ENCODE measurements at regions not wholly inside any gene's neighbourhood (a gene's known extent, or its start where the extent isn't known, plus 50 kb on each side); places are given as distances from the start of the nearest gene placed in this dataset.
"Not testable (repeated sequence)": the region's sequence is repeated elsewhere in the genome, so short reads cannot be mapped to it uniquely, and the experiment has no call there.

DNA sequence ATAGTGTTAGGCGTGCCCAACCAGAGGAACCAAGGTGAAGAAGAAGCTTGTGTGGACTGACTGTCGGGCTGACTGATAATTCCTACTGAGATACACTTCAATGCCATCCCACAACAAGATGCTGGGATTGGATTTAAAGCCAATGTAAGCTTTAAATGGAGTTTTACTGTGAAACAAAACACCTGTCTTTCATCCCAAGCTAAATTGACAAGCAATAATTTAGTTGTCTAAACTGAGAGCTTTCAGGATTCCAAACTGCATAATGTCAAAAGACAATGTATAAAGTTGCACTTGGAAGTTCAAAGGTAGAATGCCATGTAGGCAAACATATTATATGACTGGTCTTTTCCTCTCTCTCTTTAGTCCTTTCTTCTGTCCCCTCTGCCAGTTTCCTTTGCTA lies 1025.3 kb upstream of the FANCL start:
- no peak for DNase-seq (ENCODE audit: low read depth in 2 of 2)

DNA sequence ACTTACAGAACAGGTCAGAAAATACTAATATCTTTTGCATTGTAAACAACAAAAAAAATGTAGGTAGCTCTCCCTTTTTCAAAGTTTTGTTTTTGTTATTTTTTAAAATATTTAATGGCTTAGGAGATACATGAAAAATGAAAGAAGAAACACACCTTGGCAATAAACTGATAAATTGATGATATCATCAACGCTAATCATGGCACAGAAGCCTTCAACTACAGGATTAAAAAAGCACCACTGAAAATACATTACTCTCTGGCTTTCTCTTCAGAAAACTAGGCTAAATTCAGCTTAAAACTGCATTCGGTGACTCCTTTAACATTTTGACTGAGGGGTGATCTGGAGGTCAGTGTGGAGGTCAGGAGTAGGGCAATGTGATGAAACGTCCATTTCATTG lies 1018.8 kb upstream of the FANCL start:
- no peak for DNase-seq (ENCODE audit: low read depth in 2 of 2)

- no peak for DNase-seq (ENCODE audit: low read depth in 2 of 2)
Measured at GRCh38 chr2:59256290-59256689, 1015.2 kb upstream of the FANCL start.

DNA sequence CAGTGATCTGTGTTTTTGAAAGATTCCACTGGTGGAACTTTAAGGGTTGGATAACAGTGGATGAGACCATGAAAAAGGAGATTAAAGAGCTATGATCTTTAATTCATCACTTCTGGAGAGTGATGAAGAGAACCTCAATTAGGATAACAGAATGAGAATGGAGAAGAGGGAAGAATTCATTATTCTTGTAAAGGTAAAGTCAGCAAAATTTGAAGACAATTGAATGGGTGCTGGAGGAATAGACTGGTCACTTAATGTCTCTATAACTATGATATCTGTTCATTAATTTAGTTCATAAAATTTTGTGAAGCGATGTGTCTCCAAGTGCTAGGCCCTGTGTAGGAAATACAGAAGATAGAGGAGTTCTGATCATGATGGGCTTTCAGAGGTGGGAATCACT lies 1013.2 kb upstream of the FANCL start:
- no peak for DNase-seq (ENCODE audit: low read depth in 2 of 2)

DNA sequence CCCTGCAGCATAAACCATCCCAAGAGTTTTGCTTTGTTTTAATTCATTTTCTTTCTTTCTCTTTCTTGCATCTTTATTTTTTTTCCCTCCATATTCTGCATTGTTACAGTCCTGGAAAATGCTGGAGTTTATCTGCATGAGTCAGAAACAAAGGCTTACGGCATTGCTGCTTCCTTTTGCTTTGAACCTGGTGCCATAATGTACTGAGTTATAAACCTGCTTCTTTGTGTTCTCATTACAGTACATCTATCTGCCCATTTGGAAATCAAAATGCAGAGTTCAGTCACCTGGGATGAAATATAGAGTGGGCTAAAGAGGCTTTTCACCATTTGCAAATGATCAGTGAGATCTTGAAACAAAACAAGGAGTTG lies 1009.2 kb upstream of the FANCL start:
- no peak for DNase-seq (ENCODE audit: low read depth in 2 of 2)

DNA sequence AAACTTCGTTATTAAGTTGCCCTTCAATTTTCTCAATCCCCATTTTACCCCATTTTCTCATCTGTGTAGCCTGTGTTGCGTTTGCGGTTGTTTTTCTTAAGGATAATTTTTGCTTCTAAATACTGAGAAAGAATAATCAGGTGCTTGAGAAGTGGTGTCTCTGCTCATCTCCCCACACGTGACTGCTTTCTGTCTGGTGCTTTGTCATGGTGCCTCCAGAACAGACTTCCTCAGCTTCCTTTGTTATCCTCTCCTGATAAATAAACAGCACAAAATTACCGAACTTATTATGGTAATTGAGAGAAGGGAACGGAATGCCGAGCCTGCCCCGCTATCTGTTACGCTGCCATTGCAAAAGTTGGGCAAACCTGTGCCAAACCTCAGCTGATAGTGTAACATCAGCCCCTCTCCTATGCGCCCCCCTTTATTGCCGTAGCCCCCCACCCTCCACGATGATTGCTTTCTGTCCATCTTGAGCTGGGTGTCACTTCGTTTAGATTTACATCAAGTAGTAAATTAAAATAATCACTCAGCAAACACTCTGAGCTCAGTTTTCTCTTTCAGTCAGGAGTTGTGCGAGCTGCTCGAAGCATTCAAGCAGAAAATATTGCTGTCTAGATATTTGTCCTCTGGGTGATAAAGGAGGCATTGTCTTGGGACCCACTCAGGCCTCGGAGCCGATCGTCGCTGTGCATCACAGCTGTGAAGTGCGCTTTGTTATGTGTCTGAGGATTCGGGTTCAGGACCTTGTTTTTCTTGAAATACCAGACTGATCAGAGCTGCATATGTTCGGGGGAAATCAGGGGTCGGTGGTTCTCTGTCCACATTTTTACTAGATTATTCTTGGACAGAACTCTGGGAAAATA lies 1008.5 kb upstream of the FANCL start:
- DNase-seq (ENCODE audit: low read depth in 2 of 2): no peak

DNA sequence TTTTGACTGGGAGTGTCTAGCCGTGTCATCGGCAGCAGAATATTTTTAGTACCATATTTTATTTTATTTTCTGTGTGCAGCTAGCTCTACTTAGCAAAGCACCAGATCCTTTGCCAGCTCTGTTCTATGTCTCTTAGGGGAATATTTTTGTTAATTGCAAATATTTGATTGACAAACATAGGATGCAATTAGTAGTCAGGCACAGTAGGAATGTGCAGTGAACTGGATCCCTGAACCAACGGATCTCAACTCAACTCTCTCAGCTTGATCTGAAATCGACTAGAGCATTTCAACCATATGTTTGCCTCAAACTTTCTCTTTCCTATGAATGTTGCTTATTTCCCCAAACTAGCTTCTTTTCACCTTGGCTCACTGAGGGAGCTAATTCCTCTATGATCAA lies 998.0 kb upstream of the FANCL start:
- DNase-seq (ENCODE audit: low read depth in 2 of 2): no peak

- no peak for DNase-seq (ENCODE audit: low read depth in 2 of 2)
Measured at GRCh38 chr2:59237311-59237710, 996.2 kb upstream of the FANCL start.

- no peak for DNase-seq (ENCODE audit: low read depth in 2 of 2)
Measured at GRCh38 chr2:59236723-59237122, 995.6 kb upstream of the FANCL start.

DNA sequence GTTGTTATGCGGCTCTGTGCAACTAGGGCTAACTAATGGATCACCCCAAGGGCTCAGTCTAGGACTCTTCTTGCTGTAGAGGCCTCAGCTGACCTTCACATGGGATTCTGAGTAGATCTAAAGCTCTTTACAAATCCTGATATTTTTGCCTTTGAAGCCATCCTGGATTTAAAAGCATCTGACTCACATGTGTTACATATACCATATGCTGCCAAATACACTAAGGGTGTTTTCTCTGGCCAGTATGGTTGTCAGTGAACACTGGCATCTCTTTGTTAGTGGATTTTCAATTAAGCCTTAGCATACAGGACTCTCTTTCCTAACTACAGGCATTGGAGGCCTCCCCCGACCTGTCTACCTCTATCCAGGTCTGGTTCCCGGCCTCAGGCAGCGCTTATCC lies 992.8 kb upstream of the FANCL start:
- DNase-seq (ENCODE audit: low read depth in 2 of 2): no peak

- DNase-seq (ENCODE audit: low read depth in 2 of 2): no peak
Measured at GRCh38 chr2:59233448-59233847, 992.3 kb upstream of the FANCL start.

- no peak for DNase-seq (ENCODE audit: low read depth in 2 of 2)
Measured at GRCh38 chr2:59232394-59233165, 991.5 kb upstream of the FANCL start.

DNA sequence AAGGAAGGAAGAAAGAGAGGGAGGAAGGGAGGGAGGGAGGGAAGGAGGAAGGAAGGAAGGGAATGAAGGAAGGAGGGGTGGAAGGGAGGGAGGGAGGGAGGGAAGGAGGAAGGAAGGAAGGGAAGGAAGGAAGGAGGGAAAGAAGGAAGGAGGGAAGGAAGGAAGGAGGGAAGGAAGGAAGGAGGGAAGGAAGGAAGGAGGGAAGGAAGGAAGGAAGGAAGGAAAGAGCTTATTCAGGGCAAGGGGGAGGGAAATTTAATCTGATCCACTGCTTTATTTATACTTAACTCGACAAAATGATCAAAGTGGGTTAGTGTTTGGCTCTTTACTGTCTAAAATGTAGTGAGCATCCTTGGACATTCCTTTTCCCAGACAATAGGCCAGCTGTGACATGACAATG lies 985.2 kb upstream of the FANCL start:
- not testable (repeated sequence) for DNase-seq (ENCODE audit: low read depth in 2 of 2)

DNA sequence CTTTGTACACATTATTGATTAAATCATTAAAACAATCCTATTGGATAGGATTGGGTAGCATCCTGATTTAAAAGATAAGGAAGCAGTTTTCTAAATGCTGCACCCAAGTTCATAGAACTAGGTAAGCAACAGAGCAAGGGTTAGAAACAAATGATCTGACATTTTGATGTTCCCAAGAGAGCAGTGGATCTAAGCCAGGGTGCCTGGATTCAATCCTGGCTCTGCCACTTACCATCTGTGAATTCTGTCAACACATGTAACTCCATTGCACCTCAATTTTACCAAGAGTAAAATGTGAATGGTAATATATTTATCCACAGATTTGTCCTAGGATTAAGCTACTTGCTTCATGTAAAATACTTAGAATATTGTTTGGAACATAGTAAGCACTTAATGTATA lies 982.6 kb upstream of the FANCL start:
- DNase-seq (ENCODE audit: low read depth in 2 of 2): no peak

DNA sequence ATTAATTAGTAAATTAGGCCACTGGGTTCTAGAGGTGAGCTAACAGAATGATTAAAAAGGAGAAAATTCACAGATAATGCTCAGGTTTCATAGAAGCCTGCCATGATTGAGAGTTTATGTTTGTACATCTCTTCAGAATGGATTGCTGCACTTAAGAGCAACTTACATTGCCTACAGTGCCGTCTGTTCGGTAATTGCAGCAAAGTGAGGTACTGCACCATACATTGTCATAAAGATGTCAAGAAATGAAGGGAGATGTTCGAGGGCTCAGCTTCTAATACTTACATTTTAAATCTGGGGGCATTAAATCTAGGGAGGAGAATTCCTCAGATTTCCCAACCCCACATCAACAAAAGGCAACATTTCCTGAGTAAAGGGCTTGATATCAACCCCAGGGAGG lies 976.2 kb upstream of the FANCL start:
- no peak for DNase-seq (ENCODE audit: low read depth in 2 of 2)

DNA sequence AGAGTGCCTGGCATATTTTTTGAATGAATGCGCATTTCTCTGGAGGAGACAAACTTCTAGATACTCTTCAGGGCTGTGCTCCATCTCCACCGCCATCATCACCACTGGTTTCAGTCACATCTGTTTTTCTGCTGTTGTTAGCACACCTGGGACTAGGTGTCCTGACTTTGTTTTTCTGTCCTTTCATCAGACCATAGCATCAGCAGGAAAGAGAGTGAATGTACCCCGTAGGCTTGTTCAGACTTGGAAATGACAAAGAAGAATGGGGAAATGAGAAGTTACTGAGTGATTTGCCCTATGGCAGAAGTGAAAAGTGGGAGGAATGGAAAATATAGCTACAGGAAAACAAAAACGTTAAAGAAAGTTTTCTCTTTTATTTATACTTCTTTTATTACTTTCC lies 965.2 kb upstream of the FANCL start:
- DNase-seq (ENCODE audit: low read depth in 2 of 2): no peak

DNA sequence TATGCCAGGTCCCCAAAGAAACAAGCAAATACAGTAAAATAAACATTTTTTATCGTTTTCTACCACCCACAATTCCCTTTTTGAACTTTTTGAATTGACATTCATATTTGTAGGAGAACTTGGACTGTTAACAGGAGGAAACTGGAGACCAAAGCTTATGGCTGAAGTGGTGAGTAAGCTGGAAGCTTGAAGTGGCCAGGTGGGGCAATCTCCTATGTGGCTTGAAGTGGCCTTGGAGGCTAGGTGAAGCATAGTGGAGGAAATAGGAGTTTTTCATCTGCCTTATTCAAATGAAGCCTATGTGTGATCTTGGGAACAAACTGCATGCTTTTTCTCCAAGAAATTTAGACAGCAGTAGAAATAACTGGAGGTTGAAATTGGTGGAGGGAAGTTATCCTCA lies 962.9 kb upstream of the FANCL start:
- no peak for DNase-seq (ENCODE audit: low read depth in 2 of 2)

GRCh38 chr2:59196491-59196890 lies 955.4 kb upstream of the FANCL start:
- peak; percentile 6 to 19 for DNase-seq (ENCODE audit: low read depth in 2 of 2)

- DNase-seq (ENCODE audit: low read depth in 2 of 2): no peak
Measured at GRCh38 chr2:59195851-59196250, 954.7 kb upstream of the FANCL start.

DNA sequence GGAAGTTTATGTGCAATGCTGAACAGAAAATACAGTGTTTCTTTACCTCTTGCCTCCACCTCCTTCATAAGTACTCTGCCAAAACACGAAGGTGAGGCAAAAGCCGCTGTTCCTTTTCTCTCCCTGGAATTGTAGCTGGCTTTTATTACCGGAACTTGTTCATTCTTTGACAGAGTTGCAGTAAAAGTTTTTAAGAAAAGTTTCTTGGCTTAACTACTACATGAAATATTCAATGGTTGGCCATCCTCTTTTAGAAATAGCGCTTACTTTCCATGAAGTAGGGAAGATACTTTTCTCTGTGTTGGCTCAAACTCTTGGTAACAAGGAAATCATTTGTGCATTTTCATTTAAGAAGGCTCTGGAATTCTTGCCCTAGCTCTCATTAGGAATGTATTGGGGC lies 950.7 kb upstream of the FANCL start:
- no peak for DNase-seq (ENCODE audit: low read depth in 2 of 2)

- no peak for DNase-seq (ENCODE audit: low read depth in 2 of 2)
Measured at GRCh38 chr2:59190518-59190917, 949.4 kb upstream of the FANCL start.

DNA sequence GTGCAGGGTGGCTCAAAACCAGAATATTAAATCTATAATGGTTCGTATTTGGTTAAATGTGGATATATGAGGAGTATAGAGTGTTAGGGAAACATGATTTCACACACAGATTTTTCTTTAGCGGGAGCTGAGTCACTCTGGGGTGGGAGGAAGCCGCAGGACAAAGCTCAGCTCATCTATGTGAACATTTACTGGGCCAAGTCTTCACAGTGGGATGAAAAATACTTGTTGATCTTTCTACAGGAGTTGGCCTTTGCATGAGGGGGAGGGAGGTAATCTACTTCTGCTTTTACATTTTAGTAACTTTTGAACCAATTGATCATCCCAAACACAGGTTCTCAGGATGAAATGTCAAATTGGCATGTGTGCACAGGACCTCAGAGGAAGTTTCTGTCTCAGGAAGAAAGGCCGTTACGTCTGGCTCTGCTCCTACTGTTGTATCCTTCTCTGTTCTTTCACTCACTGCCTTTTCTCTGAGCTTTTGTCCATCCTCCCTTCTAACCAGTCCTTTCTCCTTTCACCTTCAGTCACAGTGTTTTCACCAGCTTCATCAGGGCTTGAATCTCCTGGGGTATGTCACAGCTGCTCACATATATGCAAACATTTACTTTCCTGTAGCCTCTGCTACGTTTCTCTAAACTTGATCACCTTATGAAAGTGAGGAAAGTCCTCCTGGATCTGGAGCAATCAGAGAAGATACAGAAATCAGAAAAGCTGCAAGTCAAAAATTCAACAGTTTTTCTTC lies 943.3 kb upstream of the FANCL start:
- peak; percentile 7 to 12 for DNase-seq (ENCODE audit: low read depth in 2 of 2)

GRCh38 chr2:59183070-59183469 lies 941.9 kb upstream of the FANCL start:
- DNase-seq (ENCODE audit: low read depth in 2 of 2): no peak

Measured in fibroblast of skin of left quadriceps (primary cell).